ENCODE measurements at regions not wholly inside any gene's neighbourhood (a gene's known extent, or its start where the extent isn't known, plus 50 kb on each side); places are given as distances from the start of the nearest gene placed in this dataset.

DNA sequence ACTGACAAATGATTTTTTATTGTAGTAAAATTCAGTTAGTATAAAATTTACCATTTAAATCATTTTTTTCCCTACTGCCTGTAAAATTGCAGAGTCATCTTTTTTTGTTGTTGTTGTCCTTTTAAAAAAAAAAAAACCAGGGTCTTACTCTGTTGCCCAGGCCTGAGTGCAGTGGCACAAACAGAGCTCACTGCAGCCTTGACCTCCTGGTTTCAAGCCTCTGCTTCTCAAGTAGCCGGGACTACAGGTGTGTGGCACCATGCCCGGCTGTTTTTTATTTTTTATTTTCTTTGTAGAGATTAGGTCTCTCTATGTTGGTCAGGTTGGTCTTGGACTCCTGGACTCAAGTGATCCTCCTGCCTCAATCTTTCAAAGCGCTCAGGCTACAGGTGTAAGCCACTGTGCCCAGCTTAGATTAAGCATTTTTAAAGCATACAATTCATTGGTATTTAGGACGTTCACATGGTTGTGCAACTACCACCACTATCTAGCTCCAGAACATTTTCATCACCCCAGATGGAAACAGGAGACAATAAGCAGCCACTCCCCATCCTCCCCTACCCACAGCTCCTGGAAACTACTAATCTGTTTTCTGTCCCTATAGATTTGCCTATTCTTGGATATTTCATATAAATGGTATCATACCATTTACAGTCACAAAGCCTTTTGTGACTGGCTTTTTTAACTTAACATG is 59.7 kb upstream of the PGRMC2 start:
- H2AFZ ChIP-seq (replicated peaks; ENCODE audit: low read length, poor library complexity) = no peak overlapping the region
- POLR2A ChIA-PET (ENCODE audit: unreplicated experiment) = no interaction called here
- H4K20me1 ChIP-seq (ENCODE audit: insufficient read depth, low read length) = no peaks in the 10 kb centered on the region
- peak overlapping the region; percentile 49 for H3K4ac ChIP-seq (ENCODE audit: low read depth, low read length)
- no TSS peak for BruUV-seq (replicated peaks)
- H3K9me1 ChIP-seq (ENCODE audit: insufficient read depth, low read length) = peaks cover 12% of the 10 kb centered on the region
- H3K9me3 ChIP-seq (ENCODE audit: control insufficient read depth, insufficient read depth, low read length) = no peaks in the 10 kb centered on the region
- DNase-seq = peak; percentile 57
- H2BK15ac ChIP-seq (ENCODE audit: low read depth, low read length) = peak overlapping the region; percentile 66; the same call in 2 of the 3 replicates
- H3K18ac ChIP-seq (ENCODE audit: low read depth, low read length) = peak overlapping the region; percentile 74; the same call in 1 of the 2 replicates
- H4K5ac ChIP-seq (ENCODE audit: low read depth, low read length) = peak overlapping the region; percentile 77
- no peak overlapping the region for H2AK9ac ChIP-seq (replicated peaks; ENCODE audit: low read depth, low read length, poor library complexity)
- H3K27me3 ChIP-seq (ENCODE audit: control insufficient read depth, insufficient read depth, low read length) = no peaks in the 10 kb centered on the region
- peak overlapping the region; percentile 30; the same call in 1 of the 2 replicates for H3K23ac ChIP-seq (ENCODE audit: low read depth, low read length)
- H2BK20ac ChIP-seq (ENCODE audit: low read depth, low read length) = peak overlapping the region; percentile 89
- dilution Hi-C loops (cut with HindIII; ENCODE audit: low sequenced_read_pairs, unreplicated experiment) (no loop called here), intact Hi-C loops (cut with micrococcal nuclease) (no loop called here), in situ Hi-C loops (cut with MboI; ENCODE audit: low sequenced_read_pairs) (no loop called here)
- H4K91ac ChIP-seq (ENCODE audit: insufficient read depth, low read depth, low read length) = peak overlapping the region; percentile 79
- H3K4me3 ChIP-seq (ENCODE audit: insufficient read depth, low read depth, low read length) = no peak overlapping the region
- peak overlapping the region; percentile 89 for H2BK5ac ChIP-seq (ENCODE audit: low read depth, low read length, poor library complexity, severe bottlenecking)
- H3K14ac ChIP-seq (replicated peaks; ENCODE audit: low read depth, low read length) = peak overlapping the region; percentile 46; the same call in 1 of the 2 replicates
- no peak overlapping the region for H3K4me2 ChIP-seq (ENCODE audit: low read depth, low read length)
- CTCF ChIA-PET = interaction anchor here (0.5 kb wide), 1 partner anchor 222 kb away, joined by 3 read pairs; no protein-coding TSS in a partner anchor
- H3K79me1 ChIP-seq (ENCODE audit: low read depth in 1 of 2, low read length in 2 of 2) = 0 out of 4 replicates have a peak, but pooled peaks cover 0 to 4% of the 10 kb centered on the region in 2 experiments
- H2BK120ac ChIP-seq (ENCODE audit: low read depth, low read length) = peak overlapping the region; percentile 90
- H3K56ac ChIP-seq (ENCODE audit: extremely low read depth, insufficient read depth, low read length) = no peak overlapping the region
- H3K27ac ChIP-seq (ENCODE audit: insufficient read depth, low read length) = peak overlapping the region; percentile 7; the same call in 1 of the 2 replicates
- WGBS, 2 experiments (ENCODE audit: extremely low coverage in 2 of 2, insufficient read length in 1 of 2) = no CpG with 5 or more reads among the region's 4 CpGs
- H3K9ac ChIP-seq (ENCODE audit: low read depth, low read length) = no peak overlapping the region
- no peak; the same call in 1 of the 2 replicates for ATAC-seq (ENCODE audit: low read depth)
- H3K4me1 ChIP-seq (ENCODE audit: control insufficient read depth, insufficient read depth, low read length) = peaks cover 23% of the 10 kb centered on the region
- TF ChIP-seq, protein P1, sequence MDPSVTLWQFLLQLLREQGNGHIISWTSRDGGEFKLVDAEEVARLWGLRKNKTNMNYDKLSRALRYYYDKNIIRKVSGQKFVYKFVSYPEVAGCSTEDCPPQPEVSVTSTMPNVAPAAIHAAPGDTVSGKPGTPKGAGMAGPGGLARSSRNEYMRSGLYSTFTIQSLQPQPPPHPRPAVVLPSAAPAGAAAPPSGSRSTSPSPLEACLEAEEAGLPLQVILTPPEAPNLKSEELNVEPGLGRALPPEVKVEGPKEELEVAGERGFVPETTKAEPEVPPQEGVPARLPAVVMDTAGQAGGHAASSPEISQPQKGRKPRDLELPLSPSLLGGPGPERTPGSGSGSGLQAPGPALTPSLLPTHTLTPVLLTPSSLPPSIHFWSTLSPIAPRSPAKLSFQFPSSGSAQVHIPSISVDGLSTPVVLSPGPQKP (IDR thresholded peaks at IDR 0.05; ENCODE audit: borderline replicate concordance, low read depth, low read length) = no peak
- no peak for TF ChIP-seq RCOR1 (IDR thresholded peaks at IDR 0.05; ENCODE audit: insufficient replicate concordance, low read length)
- TF ChIP-seq CEBPB (IDR thresholded peaks at IDR 0.05; ENCODE audit: low read depth, low read length) = peak; percentile 82
- TF ChIP-seq POLR2A (IDR thresholded peaks at IDR 0.05; ENCODE audit: low read depth, low read length) = no peak
- TF ChIP-seq MAFK (IDR thresholded peaks at IDR 0.05; ENCODE audit: low read depth, low read length) = peak; percentile 95
- TF ChIP-seq, protein P2, sequence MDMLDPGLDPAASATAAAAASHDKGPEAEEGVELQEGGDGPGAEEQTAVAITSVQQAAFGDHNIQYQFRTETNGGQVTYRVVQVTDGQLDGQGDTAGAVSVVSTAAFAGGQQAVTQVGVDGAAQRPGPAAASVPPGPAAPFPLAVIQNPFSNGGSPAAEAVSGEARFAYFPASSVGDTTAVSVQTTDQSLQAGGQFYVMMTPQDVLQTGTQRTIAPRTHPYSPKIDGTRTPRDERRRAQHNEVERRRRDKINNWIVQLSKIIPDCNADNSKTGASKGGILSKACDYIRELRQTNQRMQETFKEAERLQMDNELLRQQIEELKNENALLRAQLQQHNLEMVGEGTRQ (IDR thresholded peaks at IDR 0.05; ENCODE audit: low read depth, low read length) = no peak
- peak; percentile 67 for TF ChIP-seq NFE2L2 (IDR thresholded peaks at IDR 0.05; ENCODE audit: low read depth, low read length)
- TF ChIP-seq BHLHE40 (IDR thresholded peaks at IDR 0.05; ENCODE audit: low read depth, low read length) = no peak
- H3K36me3 ChIP-seq (ENCODE audit: control insufficient read depth, insufficient read depth, low read length) = no peaks in the 10 kb centered on the region
- H2AK5ac ChIP-seq (ENCODE audit: low read depth, low read length) = peak overlapping the region; percentile 78
- H4K8ac ChIP-seq (ENCODE audit: low read depth in 2 of 2, low read length in 2 of 2) = peak overlapping the region; percentile 51 to 61

Measured in IMR-90 (cell line).